HCT116 (cell line): ENCODE measurements at regions not wholly inside any gene's neighbourhood (a gene's known extent, or its start where the extent isn't known, plus 50 kb on each side); places are given as distances from the start of the nearest gene placed in this dataset.

ENCODE experiments used
- POLR2A ChIP-seq: IDR thresholded peaks from 2 replicates; pipeline ENCODE4 v1.7.0; 2011; ENCODE audit warnings: borderline replicate concordance; ENCODE audit not compliant: insufficient read depth, insufficient read length; ENCODE audit errors: extremely low read depth
- POLR2AphosphoS5 ChIP-seq: IDR thresholded peaks from 2 replicates; pipeline ENCODE4 v1.6.1; 2011; ENCODE audit warnings: mild to moderate bottlenecking, low read depth, low read length, moderate library complexity
- TF ChIP-seq, protein P1 (sequence below), 3 experiments: fragments of 200-600 bp in 1 of 3; sonication (generic) in 1 of 3; IDR thresholded peaks in 2 of 3; conservative IDR thresholded peaks in 1 of 3; 2 replicates each; pipeline ENCODE4 v1.5.1; 2012 to 2017; ENCODE audit warnings: low read depth in 2 of 3, low read length in 2 of 3, antibody characterized with exemption in 1 of 3, borderline replicate concordance in 1 of 3, control low read depth in 1 of 3, mild to moderate bottlenecking in 1 of 3, mixed read lengths in 1 of 3, mixed run types in 1 of 3, moderate library complexity in 1 of 3; ENCODE audit not compliant: insufficient read depth in 1 of 3
- TF ChIP-seq, protein P2 (sequence below): IDR thresholded peaks from 2 replicates; pipeline ENCODE4 v1.6.1; 2012; ENCODE audit warnings: low read depth

DNA sequence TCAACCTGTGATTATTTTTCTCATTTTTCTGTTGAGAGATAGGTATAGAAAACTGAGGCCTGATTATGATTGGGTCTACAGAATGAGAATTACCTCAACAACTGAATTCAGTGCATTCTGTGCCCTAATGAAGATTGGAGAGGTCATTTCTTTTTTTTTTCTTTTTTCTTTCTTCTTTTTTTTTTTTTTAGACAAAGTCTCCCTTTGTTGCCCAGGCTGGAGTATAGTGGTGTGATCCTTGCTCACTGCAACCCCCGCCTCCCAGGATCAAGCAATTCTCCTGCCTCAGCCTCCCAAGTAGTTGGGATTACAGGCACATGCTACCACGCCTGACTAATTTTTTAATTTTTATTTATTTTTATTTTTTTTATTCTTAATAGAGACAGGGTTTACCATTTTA lies 95.0 kb upstream of the ARMC3 start:
- TF ChIP-seq POLR2A (no peak), POLR2AphosphoS5 (no peak)
- TF ChIP-seq, protein P1, sequence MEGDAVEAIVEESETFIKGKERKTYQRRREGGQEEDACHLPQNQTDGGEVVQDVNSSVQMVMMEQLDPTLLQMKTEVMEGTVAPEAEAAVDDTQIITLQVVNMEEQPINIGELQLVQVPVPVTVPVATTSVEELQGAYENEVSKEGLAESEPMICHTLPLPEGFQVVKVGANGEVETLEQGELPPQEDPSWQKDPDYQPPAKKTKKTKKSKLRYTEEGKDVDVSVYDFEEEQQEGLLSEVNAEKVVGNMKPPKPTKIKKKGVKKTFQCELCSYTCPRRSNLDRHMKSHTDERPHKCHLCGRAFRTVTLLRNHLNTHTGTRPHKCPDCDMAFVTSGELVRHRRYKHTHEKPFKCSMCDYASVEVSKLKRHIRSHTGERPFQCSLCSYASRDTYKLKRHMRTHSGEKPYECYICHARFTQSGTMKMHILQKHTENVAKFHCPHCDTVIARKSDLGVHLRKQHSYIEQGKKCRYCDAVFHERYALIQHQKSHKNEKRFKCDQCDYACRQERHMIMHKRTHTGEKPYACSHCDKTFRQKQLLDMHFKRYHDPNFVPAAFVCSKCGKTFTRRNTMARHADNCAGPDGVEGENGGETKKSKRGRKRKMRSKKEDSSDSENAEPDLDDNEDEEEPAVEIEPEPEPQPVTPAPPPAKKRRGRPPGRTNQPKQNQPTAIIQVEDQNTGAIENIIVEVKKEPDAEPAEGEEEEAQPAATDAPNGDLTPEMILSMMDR (IDR thresholded peaks at IDR 0.05 in 2 of 3, conservative IDR thresholded peaks at IDR 0.05 in 1 of 3; ENCODE audit: borderline replicate concordance in 1 of 3, insufficient read depth in 1 of 3, low read depth in 2 of 3, low read length in 2 of 3): no peak
- TF ChIP-seq, protein P2, sequence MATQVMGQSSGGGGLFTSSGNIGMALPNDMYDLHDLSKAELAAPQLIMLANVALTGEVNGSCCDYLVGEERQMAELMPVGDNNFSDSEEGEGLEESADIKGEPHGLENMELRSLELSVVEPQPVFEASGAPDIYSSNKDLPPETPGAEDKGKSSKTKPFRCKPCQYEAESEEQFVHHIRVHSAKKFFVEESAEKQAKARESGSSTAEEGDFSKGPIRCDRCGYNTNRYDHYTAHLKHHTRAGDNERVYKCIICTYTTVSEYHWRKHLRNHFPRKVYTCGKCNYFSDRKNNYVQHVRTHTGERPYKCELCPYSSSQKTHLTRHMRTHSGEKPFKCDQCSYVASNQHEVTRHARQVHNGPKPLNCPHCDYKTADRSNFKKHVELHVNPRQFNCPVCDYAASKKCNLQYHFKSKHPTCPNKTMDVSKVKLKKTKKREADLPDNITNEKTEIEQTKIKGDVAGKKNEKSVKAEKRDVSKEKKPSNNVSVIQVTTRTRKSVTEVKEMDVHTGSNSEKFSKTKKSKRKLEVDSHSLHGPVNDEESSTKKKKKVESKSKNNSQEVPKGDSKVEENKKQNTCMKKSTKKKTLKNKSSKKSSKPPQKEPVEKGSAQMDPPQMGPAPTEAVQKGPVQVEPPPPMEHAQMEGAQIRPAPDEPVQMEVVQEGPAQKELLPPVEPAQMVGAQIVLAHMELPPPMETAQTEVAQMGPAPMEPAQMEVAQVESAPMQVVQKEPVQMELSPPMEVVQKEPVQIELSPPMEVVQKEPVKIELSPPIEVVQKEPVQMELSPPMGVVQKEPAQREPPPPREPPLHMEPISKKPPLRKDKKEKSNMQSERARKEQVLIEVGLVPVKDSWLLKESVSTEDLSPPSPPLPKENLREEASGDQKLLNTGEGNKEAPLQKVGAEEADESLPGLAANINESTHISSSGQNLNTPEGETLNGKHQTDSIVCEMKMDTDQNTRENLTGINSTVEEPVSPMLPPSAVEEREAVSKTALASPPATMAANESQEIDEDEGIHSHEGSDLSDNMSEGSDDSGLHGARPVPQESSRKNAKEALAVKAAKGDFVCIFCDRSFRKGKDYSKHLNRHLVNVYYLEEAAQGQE: no peak
